ENCODE measurements at regions not wholly inside any gene's neighbourhood (a gene's known extent, or its start where the extent isn't known, plus 50 kb on each side); places are given as distances from the start of the nearest gene placed in this dataset.

DNA sequence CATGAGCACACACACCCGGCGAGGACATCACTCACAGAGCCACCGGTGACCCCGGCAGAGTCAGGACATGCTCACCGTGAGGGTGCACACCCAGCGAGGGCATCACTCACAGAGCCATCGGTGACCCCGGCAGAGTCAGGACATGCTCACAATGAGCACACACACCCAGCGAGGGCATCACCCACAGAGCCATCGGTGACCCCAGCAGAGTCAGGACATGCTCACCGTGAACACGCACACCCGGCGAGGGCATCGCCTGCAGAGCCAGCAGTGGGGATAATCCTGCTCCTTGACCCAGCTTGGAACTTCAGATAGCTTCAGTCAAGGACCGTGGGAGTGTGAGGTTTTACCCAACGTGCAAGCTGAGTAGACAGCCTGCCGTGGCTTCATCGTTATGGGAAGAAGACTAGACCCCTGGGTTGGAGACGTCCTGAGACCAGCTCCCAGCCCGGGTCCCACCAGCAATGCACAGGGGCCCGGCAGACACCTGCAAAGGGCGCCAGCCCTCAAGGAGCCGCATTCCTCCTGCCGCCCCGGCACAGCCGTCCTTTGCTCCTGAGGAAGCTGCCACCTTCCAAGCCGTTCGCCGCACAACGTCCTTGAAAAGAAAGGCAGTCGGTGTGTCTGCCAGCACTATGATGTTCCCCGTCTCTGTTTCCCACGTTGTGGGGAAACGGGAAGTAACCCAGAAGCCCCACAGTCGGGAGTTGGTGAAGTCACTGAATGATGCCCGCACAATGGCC is 192.3 kb downstream of the DLL1 start:
- H3K36me3 ChIP-seq (replicated peaks in 1 of 2; ENCODE audit: insufficient read depth in 1 of 2, low read depth in 2 of 2) = no peaks in the 10 kb centered on the region
- no peak overlapping the region for H3K27ac ChIP-seq
- H3K27me3 ChIP-seq = no peaks in the 10 kb centered on the region
- TF ChIP-seq POLR2A (IDR thresholded peaks at IDR 0.05) = no peak
- TF ChIP-seq, protein P1, sequence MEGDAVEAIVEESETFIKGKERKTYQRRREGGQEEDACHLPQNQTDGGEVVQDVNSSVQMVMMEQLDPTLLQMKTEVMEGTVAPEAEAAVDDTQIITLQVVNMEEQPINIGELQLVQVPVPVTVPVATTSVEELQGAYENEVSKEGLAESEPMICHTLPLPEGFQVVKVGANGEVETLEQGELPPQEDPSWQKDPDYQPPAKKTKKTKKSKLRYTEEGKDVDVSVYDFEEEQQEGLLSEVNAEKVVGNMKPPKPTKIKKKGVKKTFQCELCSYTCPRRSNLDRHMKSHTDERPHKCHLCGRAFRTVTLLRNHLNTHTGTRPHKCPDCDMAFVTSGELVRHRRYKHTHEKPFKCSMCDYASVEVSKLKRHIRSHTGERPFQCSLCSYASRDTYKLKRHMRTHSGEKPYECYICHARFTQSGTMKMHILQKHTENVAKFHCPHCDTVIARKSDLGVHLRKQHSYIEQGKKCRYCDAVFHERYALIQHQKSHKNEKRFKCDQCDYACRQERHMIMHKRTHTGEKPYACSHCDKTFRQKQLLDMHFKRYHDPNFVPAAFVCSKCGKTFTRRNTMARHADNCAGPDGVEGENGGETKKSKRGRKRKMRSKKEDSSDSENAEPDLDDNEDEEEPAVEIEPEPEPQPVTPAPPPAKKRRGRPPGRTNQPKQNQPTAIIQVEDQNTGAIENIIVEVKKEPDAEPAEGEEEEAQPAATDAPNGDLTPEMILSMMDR (IDR thresholded peaks at IDR 0.05) = no peak
- WGBS, 2 donors = 77 to 80% methylated on average over 31 to 37 of the region's 37 CpGs
- no peaks in the 10 kb centered on the region for H3K9me3 ChIP-seq
- no peaks in the 10 kb centered on the region for H3K4me1 ChIP-seq
- peak in 2 of 4 donors; percentile 3 to 4 for DNase-seq
- no peak for ATAC-seq
- H3K4me3 ChIP-seq = no peak overlapping the region
- intact Hi-C loops (cut with DNase I) = no loop called here

DNA sequence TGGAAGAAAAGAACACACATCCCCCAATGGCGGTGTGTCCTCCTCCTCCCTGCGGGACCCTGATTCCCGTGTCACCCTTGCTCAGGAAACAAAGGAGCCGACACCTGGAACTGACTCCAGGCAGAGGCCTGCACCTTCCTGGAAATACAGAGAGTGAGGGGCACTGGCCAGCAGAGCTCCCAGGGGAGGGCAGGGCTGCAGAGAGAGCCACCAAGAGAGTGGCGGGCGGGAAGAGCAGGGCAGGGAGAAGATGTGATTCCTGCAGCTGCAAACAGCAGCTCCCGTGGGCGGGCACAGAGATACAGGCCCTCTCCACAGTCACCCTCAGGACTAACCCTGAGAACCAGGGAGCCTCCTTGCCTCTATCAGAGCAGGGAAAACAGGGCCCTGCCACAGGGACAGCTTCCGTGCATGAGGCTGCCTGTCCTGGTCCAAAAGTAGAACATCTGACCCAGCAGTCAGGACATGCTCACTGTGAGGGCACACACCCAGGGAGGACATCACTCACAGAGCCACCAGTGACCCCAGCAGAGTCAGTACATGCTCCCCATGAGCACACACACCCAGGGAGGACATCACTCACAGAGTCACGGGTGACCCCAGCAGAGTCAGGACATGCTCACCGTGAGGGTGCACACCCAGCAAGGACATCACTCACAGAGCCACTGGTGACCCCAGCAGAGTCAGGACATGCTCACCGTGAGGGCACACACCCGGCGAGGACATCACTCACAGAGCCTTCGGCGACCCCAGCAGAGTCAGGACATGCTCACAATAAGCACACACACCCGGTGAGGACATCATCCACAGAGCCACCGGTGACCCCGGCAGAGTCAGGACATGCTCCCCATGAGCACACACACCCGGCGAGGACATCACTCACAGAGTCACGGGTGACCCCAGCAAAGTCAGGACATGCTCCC is 193.1 kb downstream of the DLL1 start:
- no peaks in the 10 kb centered on the region for H3K4me1 ChIP-seq
- intact Hi-C loops (cut with DNase I) = no loop called here
- ATAC-seq (no peak), DNase-seq (peak in 2 of 4 donors; percentile 5 to 7)
- TF ChIP-seq POLR2A (IDR thresholded peaks at IDR 0.05) = no peak
- TF ChIP-seq, protein P1 (IDR thresholded peaks at IDR 0.05) = no peak
- 67 to 71% methylated on average over 19 to 22 of the region's 22 CpGs for WGBS, 2 donors
- no peaks in the 10 kb centered on the region for H3K36me3 ChIP-seq (replicated peaks in 1 of 2; ENCODE audit: insufficient read depth in 1 of 2, low read depth in 2 of 2)
- no peak overlapping the region for H3K4me3 ChIP-seq
- no peaks in the 10 kb centered on the region for H3K9me3 ChIP-seq
- H3K27me3 ChIP-seq = no peaks in the 10 kb centered on the region
- no peak overlapping the region for H3K27ac ChIP-seq

DNA sequence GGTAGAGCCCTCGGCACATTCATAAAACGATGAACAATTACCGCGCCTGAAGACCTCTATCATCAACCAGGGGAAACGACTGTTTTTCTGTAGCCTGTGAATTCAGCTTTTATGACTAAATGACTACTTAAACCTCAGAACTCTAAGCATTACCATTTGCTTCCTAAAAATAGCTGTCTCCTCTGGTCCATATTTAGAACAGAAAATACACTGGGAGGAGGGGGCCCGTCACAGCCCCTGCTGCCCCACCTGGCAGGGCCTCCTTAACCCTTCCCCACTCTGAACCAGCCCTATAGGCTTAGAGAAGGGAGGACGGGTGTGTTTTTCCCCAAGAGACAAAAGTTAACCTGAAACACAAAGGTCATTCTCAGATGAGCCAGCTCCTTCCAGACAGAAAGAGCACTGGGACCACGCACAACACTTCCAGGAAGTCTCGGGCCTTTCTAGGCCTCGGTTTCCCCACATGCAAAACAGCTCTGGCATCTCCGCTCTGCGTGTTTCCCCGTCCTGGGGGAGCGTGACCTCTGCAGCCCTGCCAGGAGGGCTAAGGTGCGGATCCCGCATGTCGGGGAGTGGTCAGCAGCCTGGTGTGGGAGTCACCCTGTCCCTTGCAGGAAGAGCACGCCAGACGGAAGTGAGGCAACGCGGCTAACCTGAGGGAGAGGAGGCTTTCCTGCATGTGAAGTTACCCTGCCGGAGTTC is 193.9 kb downstream of the DLL1 start:
- Histone ChIP-seq H3K9me3 (no peaks in the 10 kb centered on the region), H3K4me1 (no peaks in the 10 kb centered on the region), H3K27ac (no peak overlapping the region), H3K36me3 (replicated peaks in 1 of 2; ENCODE audit: insufficient read depth in 1 of 2, low read depth in 2 of 2) (no peaks in the 10 kb centered on the region), H3K27me3 (no peaks in the 10 kb centered on the region), H3K4me3 (no peak overlapping the region)
- no peak for TF ChIP-seq POLR2A (IDR thresholded peaks at IDR 0.05)
- TF ChIP-seq, protein P1 (IDR thresholded peaks at IDR 0.05) = no peak
- DNase-seq = peak in 2 of 4 donors; percentile 0 to 7
- intact Hi-C loops (cut with DNase I) = no loop called here
- WGBS, 2 donors = 48 to 68% methylated on average over 14 to 22 of the region's 22 CpGs
- no peak for ATAC-seq

DNA sequence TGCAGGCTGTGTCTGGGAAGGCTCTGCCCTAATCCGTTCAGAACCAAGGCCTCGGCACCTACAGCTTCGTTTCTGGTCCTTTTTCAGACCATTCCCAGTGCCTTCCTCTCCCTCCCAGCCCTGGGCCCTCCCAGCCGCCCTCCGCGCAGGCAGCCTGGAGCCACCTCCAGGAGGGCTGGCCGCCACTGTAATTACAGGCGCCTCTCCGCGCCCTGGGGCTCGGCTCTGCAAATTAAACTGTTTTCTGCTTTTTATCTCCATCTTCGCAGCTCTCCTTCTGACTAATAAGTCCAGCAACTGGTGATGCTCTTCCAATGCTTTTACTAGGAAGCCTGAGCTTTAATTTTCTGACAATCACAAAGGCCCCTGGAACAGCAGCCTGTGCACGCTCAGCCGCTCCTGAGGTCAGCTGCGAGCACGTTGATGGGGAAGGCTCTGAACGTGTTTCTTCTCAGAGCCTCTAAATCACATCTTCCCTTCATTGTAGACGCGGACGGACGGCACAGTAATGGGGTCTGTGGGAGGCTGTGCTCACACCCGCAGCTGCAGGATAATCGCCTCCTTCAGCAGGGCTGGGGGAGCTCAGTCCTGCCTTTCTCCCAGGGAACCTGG is 194.6 kb downstream of the DLL1 start:
- Histone ChIP-seq H3K9me3 (no peaks in the 10 kb centered on the region), H3K36me3 (replicated peaks in 1 of 2; ENCODE audit: insufficient read depth in 1 of 2, low read depth in 2 of 2) (no peaks in the 10 kb centered on the region), H3K27me3 (no peaks in the 10 kb centered on the region), H3K4me3 (no peak overlapping the region), H3K4me1 (no peaks in the 10 kb centered on the region), H3K27ac (no peak overlapping the region)
- intact Hi-C loops (cut with DNase I) = no loop called here
- DNase-seq (peak in 2 of 4 donors; percentile 1 to 3), ATAC-seq (no peak)
- TF ChIP-seq, protein P1 (IDR thresholded peaks at IDR 0.05) = no peak
- TF ChIP-seq POLR2A (IDR thresholded peaks at IDR 0.05) = no peak
- 65 to 82% methylated on average over 21 to 23 of the region's 23 CpGs for WGBS, 2 donors

Measured in body of pancreas (tissue), 4 donors.